ENCODE measurements at regions not wholly inside any gene's neighbourhood (a gene's known extent, or its start where the extent isn't known, plus 50 kb on each side); places are given as distances from the start of the nearest gene placed in this dataset.
"Not testable (repeated sequence)": the region's sequence is repeated elsewhere in the genome, so short reads cannot be mapped to it uniquely, and the experiment has no call there.

- DNase-seq = no peak
These were observed 932.8 kb downstream of the TTLL7 start for GRCh38 chr1:83065952-83066727.

- DNase-seq = no peak
These were observed 934.2 kb downstream of the TTLL7 start for GRCh38 chr1:83064589-83065242.

- DNase-seq = no peak
These were observed 938.1 kb downstream of the TTLL7 start for GRCh38 chr1:83060651-83061390.

GRCh38 chr1:83060221-83060620, 938.7 kb downstream of the TTLL7 start:
- DNase-seq = no peak

GRCh38 chr1:83058327-83058726, 940.6 kb downstream of the TTLL7 start:
- DNase-seq = no peak

GRCh38 chr1:83055391-83056170, 943.4 kb downstream of the TTLL7 start:
- DNase-seq = no peak

- no peak for DNase-seq
These were observed 945.5 kb downstream of the TTLL7 start for GRCh38 chr1:83053446-83053845.

GRCh38 chr1:83052865-83053264, 946.1 kb downstream of the TTLL7 start:
- no peak for DNase-seq

- not testable (repeated sequence) for DNase-seq
These were observed 947.9 kb downstream of the TTLL7 start for GRCh38 chr1:83051053-83051452.

- DNase-seq = no peak
These were observed 955.7 kb downstream of the TTLL7 start for GRCh38 chr1:83043244-83043643.

- not testable (repeated sequence) for DNase-seq
These were observed 959.8 kb downstream of the TTLL7 start for GRCh38 chr1:83039091-83039490.

GRCh38 chr1:83034851-83035250, 964.1 kb downstream of the TTLL7 start:
- DNase-seq = no peak

GRCh38 chr1:83033682-83034081, 965.2 kb downstream of the TTLL7 start:
- DNase-seq = no peak

GRCh38 chr1:83029916-83030315, 969.0 kb downstream of the TTLL7 start:
- DNase-seq = no peak

- no peak for DNase-seq
These were observed 969.9 kb downstream of the TTLL7 start for GRCh38 chr1:83029050-83029449.

- no peak for DNase-seq
These were observed 970.5 kb downstream of the TTLL7 start for GRCh38 chr1:83028467-83028866.

GRCh38 chr1:83027511-83027910, 971.4 kb downstream of the TTLL7 start:
- no peak for DNase-seq

- no peak for DNase-seq
These were observed 972.2 kb downstream of the TTLL7 start for GRCh38 chr1:83026745-83027144.

GRCh38 chr1:83024251-83024767, 974.6 kb downstream of the TTLL7 start:
- DNase-seq = no peak

GRCh38 chr1:83023212-83023611, 975.7 kb downstream of the TTLL7 start:
- DNase-seq = no peak

GRCh38 chr1:83022206-83022605, 976.7 kb downstream of the TTLL7 start:
- DNase-seq = no peak

- no peak for DNase-seq
These were observed 981.2 kb downstream of the TTLL7 start for GRCh38 chr1:83017701-83018100.

GRCh38 chr1:83017276-83017675, 981.7 kb downstream of the TTLL7 start:
- DNase-seq = no peak

Data from NK-92 treated with Interleukin-12 subunit alpha and Interleukin-12 subunit beta, amount 100 ng/mL, for 24 hours (cell line).